Gastroesophageal sphincter (tissue), 3 donors: ENCODE measurements at regions not wholly inside any gene's neighbourhood (a gene's known extent, or its start where the extent isn't known, plus 50 kb on each side); places are given as distances from the start of the nearest gene placed in this dataset.

ENCODE experiments used
- EP300 ChIP-seq: sonication (generic); formaldehyde crosslinking; IDR thresholded peaks from one replicate; pipeline ENCODE4 v1.6.1; 2017; ENCODE audit warnings: antibody characterized with exemption, mild to moderate bottlenecking
- POLR2A ChIP-seq, 2 donors: fragments of 450-650 bp; IDR thresholded peaks; one replicate each; pipeline ENCODE4 v1.6.1; 2017; ENCODE audit warnings: antibody characterized with exemption in 2 of 2, mild to moderate bottlenecking in 2 of 2, moderate library complexity in 1 of 2
- POLR2AphosphoS5 ChIP-seq: sonication (generic); formaldehyde crosslinking; IDR thresholded peaks from one replicate; pipeline ENCODE4 v1.6.1; 2017; ENCODE audit warnings: antibody characterized with exemption
- TF ChIP-seq, protein P1 (sequence below), 4 experiments: fragments of 200-600 bp in 2 of 4; fragments of 450-650 bp in 2 of 4; sonication (generic) in 1 of 4; IDR thresholded peaks; one replicate each; pipeline ENCODE4 v1.5.1; 2017 to 2019; ENCODE audit warnings: antibody characterized with exemption in 4 of 4, mild to moderate bottlenecking in 2 of 4, moderate library complexity in 2 of 4

DNA sequence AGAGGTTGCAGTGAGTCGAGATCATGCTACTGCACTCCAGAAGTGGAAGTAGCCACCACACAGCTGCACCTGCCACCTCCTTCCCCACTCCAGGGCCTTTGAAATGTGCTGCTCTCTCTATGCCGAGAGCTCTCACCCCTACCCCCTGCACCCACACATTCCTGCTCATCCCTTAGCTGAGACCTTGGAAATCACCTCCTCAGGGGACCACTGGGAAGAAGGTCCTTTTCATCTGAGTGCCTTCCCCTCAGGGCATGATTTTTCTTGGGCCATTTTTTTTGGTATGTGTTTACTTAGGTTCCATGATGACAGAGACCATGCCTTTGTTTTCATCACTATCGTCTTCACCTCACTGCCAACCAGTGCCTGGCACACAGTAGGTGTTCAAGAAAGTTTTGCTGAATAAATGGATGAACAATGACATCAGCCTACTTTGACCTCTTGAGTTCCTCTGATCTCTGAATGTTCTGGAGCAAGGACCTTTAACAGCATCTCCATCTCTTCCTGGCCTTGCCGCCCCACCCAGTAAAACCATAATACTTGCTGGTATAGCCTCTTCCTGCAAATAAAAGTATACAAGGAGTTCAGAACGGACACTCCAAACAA lies 166.6 kb upstream of the KLF14 start:
- no peak for TF ChIP-seq POLR2AphosphoS5
- TF ChIP-seq, protein P1, sequence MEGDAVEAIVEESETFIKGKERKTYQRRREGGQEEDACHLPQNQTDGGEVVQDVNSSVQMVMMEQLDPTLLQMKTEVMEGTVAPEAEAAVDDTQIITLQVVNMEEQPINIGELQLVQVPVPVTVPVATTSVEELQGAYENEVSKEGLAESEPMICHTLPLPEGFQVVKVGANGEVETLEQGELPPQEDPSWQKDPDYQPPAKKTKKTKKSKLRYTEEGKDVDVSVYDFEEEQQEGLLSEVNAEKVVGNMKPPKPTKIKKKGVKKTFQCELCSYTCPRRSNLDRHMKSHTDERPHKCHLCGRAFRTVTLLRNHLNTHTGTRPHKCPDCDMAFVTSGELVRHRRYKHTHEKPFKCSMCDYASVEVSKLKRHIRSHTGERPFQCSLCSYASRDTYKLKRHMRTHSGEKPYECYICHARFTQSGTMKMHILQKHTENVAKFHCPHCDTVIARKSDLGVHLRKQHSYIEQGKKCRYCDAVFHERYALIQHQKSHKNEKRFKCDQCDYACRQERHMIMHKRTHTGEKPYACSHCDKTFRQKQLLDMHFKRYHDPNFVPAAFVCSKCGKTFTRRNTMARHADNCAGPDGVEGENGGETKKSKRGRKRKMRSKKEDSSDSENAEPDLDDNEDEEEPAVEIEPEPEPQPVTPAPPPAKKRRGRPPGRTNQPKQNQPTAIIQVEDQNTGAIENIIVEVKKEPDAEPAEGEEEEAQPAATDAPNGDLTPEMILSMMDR (IDR thresholded peaks at IDR 0.05) = no peak
- no peak for TF ChIP-seq POLR2A (IDR thresholded peaks at IDR 0.05)
- no peak for TF ChIP-seq EP300
